ENCODE measurements at regions not wholly inside any gene's neighbourhood (a gene's known extent, or its start where the extent isn't known, plus 50 kb on each side); places are given as distances from the start of the nearest gene placed in this dataset.

DNA sequence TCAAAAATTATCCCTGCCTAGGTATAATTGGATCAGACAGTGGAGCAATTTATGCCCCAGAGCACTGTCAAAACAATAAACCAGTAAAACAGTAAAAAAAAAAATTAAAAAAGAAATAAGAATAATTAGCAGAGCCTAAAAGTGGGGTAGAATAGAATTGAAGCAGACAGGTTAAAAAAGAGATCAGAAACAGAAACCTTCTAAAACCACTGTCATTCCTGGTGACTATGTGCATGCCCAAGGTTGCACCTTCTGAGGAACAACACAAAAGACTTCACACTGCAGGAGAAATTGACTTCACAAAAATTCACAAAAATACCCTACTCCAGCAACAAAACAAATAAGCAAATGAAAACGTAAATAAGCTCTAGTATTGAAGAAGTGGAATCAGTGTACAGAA lies 168.6 kb downstream of the SPANXA1 start:
- TF ChIP-seq, protein P1, sequence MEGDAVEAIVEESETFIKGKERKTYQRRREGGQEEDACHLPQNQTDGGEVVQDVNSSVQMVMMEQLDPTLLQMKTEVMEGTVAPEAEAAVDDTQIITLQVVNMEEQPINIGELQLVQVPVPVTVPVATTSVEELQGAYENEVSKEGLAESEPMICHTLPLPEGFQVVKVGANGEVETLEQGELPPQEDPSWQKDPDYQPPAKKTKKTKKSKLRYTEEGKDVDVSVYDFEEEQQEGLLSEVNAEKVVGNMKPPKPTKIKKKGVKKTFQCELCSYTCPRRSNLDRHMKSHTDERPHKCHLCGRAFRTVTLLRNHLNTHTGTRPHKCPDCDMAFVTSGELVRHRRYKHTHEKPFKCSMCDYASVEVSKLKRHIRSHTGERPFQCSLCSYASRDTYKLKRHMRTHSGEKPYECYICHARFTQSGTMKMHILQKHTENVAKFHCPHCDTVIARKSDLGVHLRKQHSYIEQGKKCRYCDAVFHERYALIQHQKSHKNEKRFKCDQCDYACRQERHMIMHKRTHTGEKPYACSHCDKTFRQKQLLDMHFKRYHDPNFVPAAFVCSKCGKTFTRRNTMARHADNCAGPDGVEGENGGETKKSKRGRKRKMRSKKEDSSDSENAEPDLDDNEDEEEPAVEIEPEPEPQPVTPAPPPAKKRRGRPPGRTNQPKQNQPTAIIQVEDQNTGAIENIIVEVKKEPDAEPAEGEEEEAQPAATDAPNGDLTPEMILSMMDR (IDR thresholded peaks at IDR 0.05): no peak
- TF ChIP-seq EP300 (IDR thresholded peaks at IDR 0.05; ENCODE audit: low read depth) (no peak), POLR2A (IDR thresholded peaks at IDR 0.05) (no peak), POLR2AphosphoS5 (IDR thresholded peaks at IDR 0.05) (no peak)

Data from transverse colon (tissue), 4 donors.